ENCODE measurements at regions not wholly inside any gene's neighbourhood (a gene's known extent, or its start where the extent isn't known, plus 50 kb on each side); places are given as distances from the start of the nearest gene placed in this dataset.

- TF ChIP-seq CTCF (conservative IDR thresholded peaks at IDR 0.05; ENCODE audit: low read depth, low read length) (no peak), EZH2phosphoT487 (IDR thresholded peaks at IDR 0.05; ENCODE audit: borderline replicate concordance, low read length) (no peak), EZH2 (IDR thresholded peaks at IDR 0.05; ENCODE audit: low read length, unreplicated experiment) (no peak)
These were observed 152.0 kb downstream of the FAM83B start for GRCh38 chr6:54998576-54998975.

Measured in PC-3 (cell line).